ENCODE measurements at regions not wholly inside any gene's neighbourhood (a gene's known extent, or its start where the extent isn't known, plus 50 kb on each side); places are given as distances from the start of the nearest gene placed in this dataset.

DNA sequence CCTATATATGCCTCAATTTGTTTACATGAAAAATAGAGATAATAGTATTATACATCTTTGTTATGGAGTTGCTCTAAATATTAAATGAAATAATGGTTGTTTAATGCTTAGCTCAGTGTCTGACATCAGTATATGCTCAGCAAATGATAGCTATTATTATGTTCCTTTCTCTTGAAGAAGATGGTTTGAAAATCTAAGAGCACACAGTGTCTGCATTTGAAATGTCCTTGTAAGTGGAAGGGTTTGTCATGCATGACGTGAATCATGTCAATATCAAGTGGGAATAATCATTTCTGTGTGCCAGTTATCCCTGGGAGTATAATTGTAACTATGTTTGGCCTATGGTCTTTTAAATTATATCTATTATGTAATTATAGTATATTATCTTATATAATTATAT is 377.5 kb upstream of the SORCS1 start:
- TF ChIP-seq CTCF (IDR thresholded peaks at IDR 0.05; ENCODE audit: borderline replicate concordance, extremely low read depth, insufficient read depth) = no peak
- H3K4me1 ChIP-seq (ENCODE audit: control insufficient read depth in 2 of 3, insufficient read depth in 2 of 3, low read depth in 1 of 3, low read length in 3 of 3) = no peaks in the 10 kb centered on the region
- FAIRE-seq (no peak), DNase-seq (no peak)
- no peak overlapping the region for H3K9ac ChIP-seq (ENCODE audit: low read length in 3 of 3)
- H3K27ac ChIP-seq (ENCODE audit: low read depth in 2 of 2, low read length in 2 of 2) = no peak overlapping the region
- H3K27me3 ChIP-seq (ENCODE audit: control insufficient read depth, insufficient read depth, low read length) = no peaks in the 10 kb centered on the region
- H3K36me3 ChIP-seq (ENCODE audit: control insufficient read depth in 2 of 3, insufficient read depth in 3 of 3, low read length in 3 of 3) = no peaks in the 10 kb centered on the region
- H3K9me3 ChIP-seq (ENCODE audit: control insufficient read depth in 2 of 3, insufficient read depth in 1 of 3, low read length in 3 of 3) = peaks cover 0 to 3% (median 0%) of the 10 kb centered on the region in 3 donors
- H3K4me3 ChIP-seq (ENCODE audit: low read length in 3 of 3) = no peak overlapping the region
- intact Hi-C loops (cut with DNase I) = no loop called here

DNA sequence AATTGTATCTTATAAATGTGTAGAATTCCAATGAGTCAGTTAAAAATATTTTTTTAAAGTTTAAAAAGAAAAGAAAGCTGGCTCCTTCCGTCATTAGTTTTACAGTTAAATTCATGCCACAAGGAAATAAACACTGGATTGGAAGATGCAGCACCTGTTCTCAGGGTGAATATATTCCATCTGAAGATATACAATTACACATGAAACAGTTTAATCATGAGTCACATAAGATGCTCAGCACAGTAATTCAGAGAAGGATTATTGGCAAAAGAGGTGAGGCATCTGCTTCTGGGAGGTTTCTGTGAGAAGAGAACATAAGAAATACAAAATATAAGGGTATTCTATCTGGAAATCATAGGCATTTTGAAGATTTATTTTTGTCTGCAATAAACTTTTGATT is 376.5 kb upstream of the SORCS1 start:
- H3K4me3 ChIP-seq (ENCODE audit: low read length in 3 of 3) = no peak overlapping the region
- no peak overlapping the region for H3K27ac ChIP-seq (ENCODE audit: low read depth in 2 of 2, low read length in 2 of 2)
- H3K27me3 ChIP-seq (ENCODE audit: control insufficient read depth, insufficient read depth, low read length) = no peaks in the 10 kb centered on the region
- no peak for DNase-seq
- no peaks in the 10 kb centered on the region for H3K36me3 ChIP-seq (ENCODE audit: control insufficient read depth in 2 of 3, insufficient read depth in 3 of 3, low read length in 3 of 3)
- FAIRE-seq = no peak
- peaks cover 0 to 3% (median 0%) of the 10 kb centered on the region in 3 donors for H3K9me3 ChIP-seq (ENCODE audit: control insufficient read depth in 2 of 3, insufficient read depth in 1 of 3, low read length in 3 of 3)
- TF ChIP-seq CTCF (IDR thresholded peaks at IDR 0.05; ENCODE audit: borderline replicate concordance, extremely low read depth, insufficient read depth) = no peak
- H3K9ac ChIP-seq (ENCODE audit: low read length in 3 of 3) = no peak overlapping the region
- no peaks in the 10 kb centered on the region for H3K4me1 ChIP-seq (ENCODE audit: control insufficient read depth in 2 of 3, insufficient read depth in 2 of 3, low read depth in 1 of 3, low read length in 3 of 3)
- intact Hi-C loops (cut with DNase I) = no loop called here

GRCh38 chr10:107529350-107529749 is 364.8 kb upstream of the SORCS1 start:
- H3K4me3 ChIP-seq (ENCODE audit: low read length in 3 of 3) = no peak overlapping the region

More at GRCh38 chr10:107529350-107529749, 364.8 kb upstream of the SORCS1 start:
- Histone ChIP-seq H3K36me3 (ENCODE audit: control insufficient read depth in 2 of 3, insufficient read depth in 3 of 3, low read length in 3 of 3) (no peaks in the 10 kb centered on the region), H3K9ac (ENCODE audit: low read length in 3 of 3) (no peak overlapping the region), H3K9me3 (ENCODE audit: control insufficient read depth in 2 of 3, insufficient read depth in 1 of 3, low read length in 3 of 3) (no peaks in the 10 kb centered on the region), H3K27ac (ENCODE audit: low read depth in 2 of 2, low read length in 2 of 2) (no peak overlapping the region), H3K4me1 (ENCODE audit: control insufficient read depth in 2 of 3, insufficient read depth in 2 of 3, low read depth in 1 of 3, low read length in 3 of 3) (no peaks in the 10 kb centered on the region), H3K27me3 (ENCODE audit: control insufficient read depth, insufficient read depth, low read length) (no peaks in the 10 kb centered on the region)
- no peak for TF ChIP-seq CTCF (IDR thresholded peaks at IDR 0.05; ENCODE audit: borderline replicate concordance, extremely low read depth, insufficient read depth)
- DNase-seq (no peak), FAIRE-seq (no peak)
- intact Hi-C loops (cut with DNase I) = no loop called here

All from kidney (tissue), 13 donors.